Osteoblast (primary cell): ENCODE measurements at regions not wholly inside any gene's neighbourhood (a gene's known extent, or its start where the extent isn't known, plus 50 kb on each side); places are given as distances from the start of the nearest gene placed in this dataset.

ENCODE experiments used
- DNase-seq: peaks from one replicate; pipeline ENCODE4 v3.0.0; 2011; ENCODE audit warnings: low spot score, mixed read lengths; ENCODE audit not compliant: insufficient read length; ENCODE audit errors: missing footprints
- H2AFZ ChIP-seq: 2 replicates; pipeline ENCODE4 v1.6.0; 2011; ENCODE audit warnings: mild to moderate bottlenecking, low read length
- H3K27ac ChIP-seq: 2 replicates; pipeline ENCODE4 v1.5.1; 2011; ENCODE audit warnings: mild to moderate bottlenecking, low read depth, low read length, moderate library complexity
- H3K27me3 ChIP-seq: 2 replicates; pipeline ENCODE4 v1.6.0; 2012; ENCODE audit warnings: mild to moderate bottlenecking, control low read depth, inconsistent platforms, low read length, moderate library complexity; ENCODE audit not compliant: insufficient read depth
- H3K36me3 ChIP-seq: 2 replicates; pipeline ENCODE4 v1.5.1; 2011; ENCODE audit warnings: mild to moderate bottlenecking, low read length, control low read depth, moderate library complexity; ENCODE audit not compliant: insufficient read depth
- H3K4me1 ChIP-seq: 2 replicates; pipeline ENCODE4 v1.5.1; 2011; ENCODE audit warnings: mild to moderate bottlenecking, low read length, control low read depth, moderate library complexity; ENCODE audit not compliant: insufficient read depth
- H3K4me2 ChIP-seq: 2 replicates; pipeline ENCODE4 v1.6.0; 2011; ENCODE audit warnings: mild to moderate bottlenecking, low read length; ENCODE audit not compliant: insufficient read depth
- H3K4me3 ChIP-seq: fragments of 200-600 bp; sonication (generic); 3 replicates; pipeline ENCODE4 v1.5.1; 2012; ENCODE audit warnings: mild to moderate bottlenecking, low read length, inconsistent platforms; ENCODE audit not compliant: insufficient read depth
- H3K79me2 ChIP-seq: 2 replicates; pipeline ENCODE4 v1.6.0; 2012; ENCODE audit warnings: mild to moderate bottlenecking, low read length, control low read depth, inconsistent platforms; ENCODE audit not compliant: insufficient read depth
- H3K9me3 ChIP-seq: 2 replicates; pipeline ENCODE4 v1.5.1; 2011; ENCODE audit warnings: low read depth, low read length, control low read depth
- H4K20me1 ChIP-seq: 2 replicates; pipeline ENCODE4 v1.6.0; 2012; ENCODE audit warnings: mild to moderate bottlenecking, low read length, control low read depth; ENCODE audit not compliant: insufficient read depth
- TF ChIP-seq, protein P1 (sequence below): IDR thresholded peaks from 2 replicates; pipeline ENCODE4 v1.5.1; 2011; ENCODE audit warnings: mild to moderate bottlenecking, low read depth, low read length, moderate library complexity; ENCODE audit errors: extremely low read depth

DNA sequence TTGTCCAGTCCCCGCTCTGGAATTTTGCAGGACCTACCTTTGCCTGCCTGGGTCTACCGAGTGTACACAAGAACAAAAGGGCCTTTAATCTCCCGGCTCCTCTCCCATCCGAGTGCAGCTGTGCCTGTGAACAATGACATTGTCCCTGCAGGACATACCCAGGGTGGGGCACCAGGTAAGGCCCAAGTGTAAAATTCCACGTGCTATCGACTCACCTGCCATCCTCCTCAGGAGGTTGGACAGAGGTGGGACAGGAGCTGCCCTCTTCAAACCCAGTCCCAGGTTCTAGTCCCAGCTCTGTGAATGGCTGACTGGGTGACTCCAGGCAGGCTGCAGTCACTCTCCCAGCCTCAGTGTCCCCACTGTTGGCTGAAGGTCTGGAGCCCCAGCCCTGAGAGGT is 159.6 kb upstream of the ALDH1B1 start:
- Histone ChIP-seq H3K36me3 (no peaks in the 10 kb centered on the region), H3K4me3 (no peak overlapping the region), H3K27me3 (peaks cover 16% of the 10 kb centered on the region), H3K4me1 (no peaks in the 10 kb centered on the region), H2AFZ (no peak overlapping the region), H3K79me2 (no peaks in the 10 kb centered on the region), H4K20me1 (no peaks in the 10 kb centered on the region), H3K27ac (no peak overlapping the region), H3K4me2 (no peak overlapping the region), H3K9me3 (no peaks in the 10 kb centered on the region)
- TF ChIP-seq, protein P1, sequence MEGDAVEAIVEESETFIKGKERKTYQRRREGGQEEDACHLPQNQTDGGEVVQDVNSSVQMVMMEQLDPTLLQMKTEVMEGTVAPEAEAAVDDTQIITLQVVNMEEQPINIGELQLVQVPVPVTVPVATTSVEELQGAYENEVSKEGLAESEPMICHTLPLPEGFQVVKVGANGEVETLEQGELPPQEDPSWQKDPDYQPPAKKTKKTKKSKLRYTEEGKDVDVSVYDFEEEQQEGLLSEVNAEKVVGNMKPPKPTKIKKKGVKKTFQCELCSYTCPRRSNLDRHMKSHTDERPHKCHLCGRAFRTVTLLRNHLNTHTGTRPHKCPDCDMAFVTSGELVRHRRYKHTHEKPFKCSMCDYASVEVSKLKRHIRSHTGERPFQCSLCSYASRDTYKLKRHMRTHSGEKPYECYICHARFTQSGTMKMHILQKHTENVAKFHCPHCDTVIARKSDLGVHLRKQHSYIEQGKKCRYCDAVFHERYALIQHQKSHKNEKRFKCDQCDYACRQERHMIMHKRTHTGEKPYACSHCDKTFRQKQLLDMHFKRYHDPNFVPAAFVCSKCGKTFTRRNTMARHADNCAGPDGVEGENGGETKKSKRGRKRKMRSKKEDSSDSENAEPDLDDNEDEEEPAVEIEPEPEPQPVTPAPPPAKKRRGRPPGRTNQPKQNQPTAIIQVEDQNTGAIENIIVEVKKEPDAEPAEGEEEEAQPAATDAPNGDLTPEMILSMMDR, result no peak
- no peak for DNase-seq

DNA sequence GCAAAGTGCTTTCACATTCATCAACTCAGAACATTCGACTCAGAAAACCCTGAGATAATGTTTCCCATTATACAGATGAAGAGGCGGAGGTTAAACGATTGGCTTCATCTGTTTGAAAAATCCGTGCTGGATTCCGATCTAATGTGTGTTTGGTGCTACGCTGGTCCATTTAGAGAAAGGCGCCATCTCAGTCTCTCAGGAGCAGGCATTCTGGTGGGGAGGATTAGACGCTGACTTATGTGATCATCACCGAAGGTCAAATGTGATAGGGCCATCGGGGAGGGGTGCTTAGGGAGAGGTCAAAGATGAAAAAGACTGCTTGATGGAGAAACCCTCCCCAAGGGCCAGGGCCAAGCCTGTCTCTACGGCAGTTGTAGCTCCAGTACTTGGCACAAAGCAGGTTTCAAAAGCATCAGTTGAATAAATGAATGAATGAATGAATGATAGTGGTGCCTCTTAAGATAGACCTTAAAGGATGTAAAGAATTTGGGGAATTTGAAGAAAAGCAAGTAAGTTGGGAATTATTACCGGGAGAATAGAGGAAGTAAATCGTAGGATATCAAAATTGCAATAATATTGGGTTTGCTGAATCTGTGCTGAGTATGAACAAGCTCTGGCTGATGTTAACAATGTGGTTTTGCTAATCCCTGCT is 160.6 kb upstream of the SHB start:
- H3K9me3 ChIP-seq, result no peaks in the 10 kb centered on the region
- TF ChIP-seq, protein P1, result no peak
- no peaks in the 10 kb centered on the region for H3K79me2 ChIP-seq
- H3K27me3 ChIP-seq, result peaks cover 23% of the 10 kb centered on the region
- no peak for DNase-seq
- H4K20me1 ChIP-seq, result no peaks in the 10 kb centered on the region
- H3K27ac ChIP-seq, result no peak overlapping the region
- H3K4me3 ChIP-seq, result no peak overlapping the region
- H3K36me3 ChIP-seq, result no peaks in the 10 kb centered on the region
- H3K4me1 ChIP-seq, result peaks cover 6% of the 10 kb centered on the region
- H3K4me2 ChIP-seq, result no peak overlapping the region
- H2AFZ ChIP-seq, result no peak overlapping the region

DNA sequence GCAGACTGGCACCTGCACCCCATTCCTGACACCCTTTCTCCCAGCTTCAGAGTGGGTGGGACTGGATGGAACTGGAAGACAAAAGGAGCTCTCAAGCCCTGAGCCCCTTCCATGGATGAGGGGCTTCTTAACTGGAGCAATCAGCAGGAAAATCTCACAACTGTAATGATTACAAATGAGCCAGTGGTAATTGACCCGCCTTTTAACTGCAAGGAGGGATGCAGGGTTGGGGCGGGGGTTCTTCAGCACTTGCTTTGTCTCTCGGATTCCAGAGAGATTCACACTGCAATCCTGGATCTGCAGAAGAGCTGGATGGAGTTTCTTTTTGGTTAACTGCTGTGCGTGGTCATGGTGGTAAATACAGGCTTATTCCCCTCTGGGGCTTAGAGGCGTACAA is 160.1 kb upstream of the SHB start:
- H4K20me1 ChIP-seq, result no peaks in the 10 kb centered on the region
- DNase-seq, result no peak
- no peak overlapping the region for H2AFZ ChIP-seq
- H3K27me3 ChIP-seq, result peaks cover 23% of the 10 kb centered on the region
- TF ChIP-seq, protein P1, result no peak
- H3K4me3 ChIP-seq, result no peak overlapping the region
- H3K9me3 ChIP-seq, result no peaks in the 10 kb centered on the region
- no peaks in the 10 kb centered on the region for H3K36me3 ChIP-seq
- peaks cover 6% of the 10 kb centered on the region for H3K4me1 ChIP-seq
- no peak overlapping the region for H3K4me2 ChIP-seq
- no peaks in the 10 kb centered on the region for H3K79me2 ChIP-seq
- H3K27ac ChIP-seq, result no peak overlapping the region

DNA sequence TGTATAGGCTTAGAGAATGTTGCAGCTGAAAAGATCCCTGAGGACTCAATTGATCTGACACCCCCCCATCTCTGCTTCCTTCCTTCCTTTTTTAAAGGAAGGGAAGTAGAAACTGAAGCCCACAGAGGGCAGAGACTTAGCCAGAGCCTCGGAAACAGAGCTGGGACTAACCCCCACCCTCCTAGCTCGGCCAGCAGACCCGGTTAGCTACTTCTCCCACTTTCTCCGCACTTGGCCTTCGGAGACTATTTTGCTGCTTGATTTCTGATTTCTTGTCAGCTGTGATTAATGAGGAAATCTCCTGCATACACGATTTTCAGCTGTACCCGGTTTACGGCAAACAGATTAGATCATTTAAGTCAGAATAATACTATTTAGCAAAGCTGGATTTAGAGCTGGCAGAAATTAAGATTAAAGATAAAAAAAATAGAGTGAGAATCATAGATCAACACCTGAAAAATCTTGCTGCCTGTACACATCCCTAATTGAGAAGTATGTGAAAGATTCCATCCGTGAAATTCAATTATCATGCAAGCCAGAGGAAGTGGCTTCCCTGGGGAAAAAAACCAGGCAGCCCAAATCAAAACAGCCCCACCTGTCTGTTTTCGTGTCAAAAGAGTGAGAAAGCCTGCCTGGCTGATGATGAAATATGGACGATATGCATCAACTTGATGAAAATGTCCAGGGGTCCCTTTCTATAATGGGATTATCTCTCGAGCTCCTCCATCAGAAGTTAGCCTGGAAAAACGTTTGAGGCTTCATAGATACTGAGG is 159.5 kb upstream of the SHB start:
- H3K4me2 ChIP-seq, result no peak overlapping the region

More for the DNA sequence above, 159.5 kb upstream of the SHB start:
- Histone ChIP-seq H3K4me1 (peaks cover 6% of the 10 kb centered on the region), H4K20me1 (no peaks in the 10 kb centered on the region), H3K9me3 (no peaks in the 10 kb centered on the region), H3K27me3 (peaks cover 23% of the 10 kb centered on the region), H2AFZ (no peak overlapping the region), H3K4me3 (no peak overlapping the region), H3K36me3 (no peaks in the 10 kb centered on the region), H3K79me2 (no peaks in the 10 kb centered on the region), H3K27ac (no peak overlapping the region)
- no peak for DNase-seq
- TF ChIP-seq, protein P1, result no peak
